ENCODE measurements at regions not wholly inside any gene's neighbourhood (a gene's known extent, or its start where the extent isn't known, plus 50 kb on each side); places are given as distances from the start of the nearest gene placed in this dataset.
"Not testable (repeated sequence)": the region's sequence is repeated elsewhere in the genome, so short reads cannot be mapped to it uniquely, and the experiment has no call there.

GRCh38 chr9:65474891-65475290 is 189.9 kb upstream of the FOXD4L5 start:
- H3K27me3 Mint-ChIP-seq; H3K4me1 ChIP-seq (ENCODE audit: control insufficient read depth in 2 of 2, insufficient read depth in 2 of 2, low read length in 2 of 2); DNase-seq; H3K9ac ChIP-seq (ENCODE audit: low read length); H3K9me3 Mint-ChIP-seq (ENCODE audit: insufficient read depth); H3K27ac ChIP-seq (ENCODE audit: low read length in 2 of 2); H3K36me3 ChIP-seq (replicated peaks in 1 of 2; ENCODE audit: control extremely low read depth in 1 of 2, control insufficient read depth in 1 of 2, extremely low read depth in 1 of 2, insufficient read depth in 2 of 2, low read length in 1 of 2); H3K4me3 ChIP-seq (ENCODE audit: control extremely low read depth in 1 of 5, extremely low read depth in 1 of 5, insufficient read depth in 1 of 5, low read depth in 2 of 5, low read length in 4 of 5); H3K79me2 ChIP-seq (ENCODE audit: control insufficient read depth, insufficient read depth, low read length); H3K4me1 Mint-ChIP-seq; intact Hi-C loops (cut with micrococcal nuclease); H3K27me3 ChIP-seq (replicated peaks in 1 of 4; ENCODE audit: control extremely low read depth in 1 of 4, control insufficient read depth in 3 of 4, insufficient read depth in 4 of 4, low read length in 3 of 4); H3K4me2 ChIP-seq (replicated peaks; ENCODE audit: low read depth, low read length, poor library complexity, severe bottlenecking); H2AFZ ChIP-seq (ENCODE audit: insufficient read depth, low read depth, low read length, poor library complexity, severe bottlenecking); H3K4me3 Mint-ChIP-seq; H4K20me1 ChIP-seq (ENCODE audit: control insufficient read depth, insufficient read depth, low read length, poor library complexity, severe bottlenecking); ATAC-seq (ENCODE audit: low read depth); CTCF ChIA-PET; POLR2A ChIA-PET; H3K27ac Mint-ChIP-seq: not testable (repeated sequence)
- 71% methylated on average over 2 of the region's 7 CpGs for WGBS (ENCODE audit: insufficient coverage)
- peaks cover 0 to 17% (median 0%) of the 10 kb centered on the region in 3 donors for H3K9me3 ChIP-seq (ENCODE audit: control extremely low read depth in 1 of 3, control insufficient read depth in 2 of 3, insufficient read depth in 1 of 3, low read length in 2 of 3)

DNA sequence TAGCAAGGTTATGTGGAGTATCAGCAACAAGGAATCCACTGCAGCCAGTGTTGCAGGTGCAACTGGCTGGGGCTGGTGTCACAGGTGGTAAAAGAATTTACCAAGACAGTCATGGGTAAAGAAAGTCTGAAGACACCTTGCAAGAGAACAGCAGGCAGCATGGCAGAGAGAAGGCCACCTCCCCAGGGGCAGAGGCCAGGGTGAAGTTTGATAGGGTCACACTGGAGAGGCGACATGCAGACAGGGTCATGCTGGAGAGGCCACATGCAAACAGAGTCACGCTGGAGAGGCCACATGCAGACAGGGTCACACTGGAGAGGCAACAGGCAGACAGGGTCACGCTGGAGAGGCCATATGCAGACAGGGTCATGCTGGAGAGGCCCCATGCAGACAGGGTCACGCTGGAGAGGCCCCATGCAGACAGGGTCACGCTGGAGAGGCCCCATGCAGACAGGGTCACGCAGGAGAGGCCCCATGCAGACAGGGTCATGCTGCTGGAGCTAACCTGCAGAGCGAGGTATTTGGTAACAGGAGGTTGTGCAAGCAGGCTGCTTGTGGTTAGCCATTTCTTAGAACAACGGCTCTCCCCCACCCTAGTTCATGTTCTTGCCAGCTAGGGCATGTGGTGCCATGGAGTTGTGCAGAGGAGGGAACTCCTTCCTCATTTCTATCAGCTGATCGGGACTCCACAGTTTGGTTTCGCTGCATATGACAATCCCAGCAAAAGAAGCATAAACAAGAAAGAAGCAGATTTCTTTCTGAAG is 188.2 kb upstream of the FOXD4L5 start:
- DNase-seq; ATAC-seq (ENCODE audit: low read depth); H3K27ac Mint-ChIP-seq; H2AFZ ChIP-seq (ENCODE audit: insufficient read depth, low read depth, low read length, poor library complexity, severe bottlenecking); CTCF ChIA-PET; H3K4me2 ChIP-seq (replicated peaks; ENCODE audit: low read depth, low read length, poor library complexity, severe bottlenecking); H3K4me1 Mint-ChIP-seq; H3K4me3 ChIP-seq (ENCODE audit: control extremely low read depth in 1 of 5, extremely low read depth in 1 of 5, insufficient read depth in 1 of 5, low read depth in 2 of 5, low read length in 4 of 5); H3K4me3 Mint-ChIP-seq; H3K4me1 ChIP-seq (ENCODE audit: control insufficient read depth in 2 of 2, insufficient read depth in 2 of 2, low read length in 2 of 2); H3K27ac ChIP-seq (ENCODE audit: low read length in 2 of 2); POLR2A ChIA-PET; H3K79me2 ChIP-seq (ENCODE audit: control insufficient read depth, insufficient read depth, low read length); H3K36me3 ChIP-seq (replicated peaks in 1 of 2; ENCODE audit: control extremely low read depth in 1 of 2, control insufficient read depth in 1 of 2, extremely low read depth in 1 of 2, insufficient read depth in 2 of 2, low read length in 1 of 2); H4K20me1 ChIP-seq (ENCODE audit: control insufficient read depth, insufficient read depth, low read length, poor library complexity, severe bottlenecking); H3K27me3 ChIP-seq (replicated peaks in 1 of 4; ENCODE audit: control extremely low read depth in 1 of 4, control insufficient read depth in 3 of 4, insufficient read depth in 4 of 4, low read length in 3 of 4); H3K9ac ChIP-seq (ENCODE audit: low read length); intact Hi-C loops (cut with micrococcal nuclease); H3K9me3 Mint-ChIP-seq (ENCODE audit: insufficient read depth); H3K27me3 Mint-ChIP-seq: not testable (repeated sequence)
- 49% methylated on average over 5 of the region's 10 CpGs for WGBS (ENCODE audit: insufficient coverage)
- peaks cover 0 to 20% (median 0%) of the 10 kb centered on the region in 3 donors for H3K9me3 ChIP-seq (ENCODE audit: control extremely low read depth in 1 of 3, control insufficient read depth in 2 of 3, insufficient read depth in 1 of 3, low read length in 2 of 3)

GRCh38 chr9:65471106-65471505 is 186.1 kb upstream of the FOXD4L5 start:
- H3K27ac Mint-ChIP-seq; H3K4me2 ChIP-seq (replicated peaks; ENCODE audit: low read depth, low read length, poor library complexity, severe bottlenecking); DNase-seq; H3K4me3 Mint-ChIP-seq; H3K4me3 ChIP-seq (ENCODE audit: control extremely low read depth in 1 of 5, extremely low read depth in 1 of 5, insufficient read depth in 1 of 5, low read depth in 2 of 5, low read length in 4 of 5); H3K27me3 ChIP-seq (replicated peaks in 1 of 4; ENCODE audit: control extremely low read depth in 1 of 4, control insufficient read depth in 3 of 4, insufficient read depth in 4 of 4, low read length in 3 of 4); H3K9me3 Mint-ChIP-seq (ENCODE audit: insufficient read depth); H3K4me1 Mint-ChIP-seq; H3K27ac ChIP-seq (ENCODE audit: low read length in 2 of 2); ATAC-seq (ENCODE audit: low read depth); H4K20me1 ChIP-seq (ENCODE audit: control insufficient read depth, insufficient read depth, low read length, poor library complexity, severe bottlenecking); H3K27me3 Mint-ChIP-seq; H3K36me3 ChIP-seq (replicated peaks in 1 of 2; ENCODE audit: control extremely low read depth in 1 of 2, control insufficient read depth in 1 of 2, extremely low read depth in 1 of 2, insufficient read depth in 2 of 2, low read length in 1 of 2); CTCF ChIA-PET; H3K79me2 ChIP-seq (ENCODE audit: control insufficient read depth, insufficient read depth, low read length); intact Hi-C loops (cut with micrococcal nuclease); H3K9ac ChIP-seq (ENCODE audit: low read length); H3K4me1 ChIP-seq (ENCODE audit: control insufficient read depth in 2 of 2, insufficient read depth in 2 of 2, low read length in 2 of 2); H2AFZ ChIP-seq (ENCODE audit: insufficient read depth, low read depth, low read length, poor library complexity, severe bottlenecking); POLR2A ChIA-PET: not testable (repeated sequence)
- peaks cover 0 to 20% (median 0%) of the 10 kb centered on the region in 3 donors for H3K9me3 ChIP-seq (ENCODE audit: control extremely low read depth in 1 of 3, control insufficient read depth in 2 of 3, insufficient read depth in 1 of 3, low read length in 2 of 3)
- 100% methylated on average over 4 of the region's 7 CpGs for WGBS (ENCODE audit: insufficient coverage)

- H3K27me3 Mint-ChIP-seq; H3K4me1 ChIP-seq (ENCODE audit: control insufficient read depth in 2 of 2, insufficient read depth in 2 of 2, low read length in 2 of 2); POLR2A ChIA-PET; H3K4me3 Mint-ChIP-seq; H3K4me1 Mint-ChIP-seq; CTCF ChIA-PET; H3K27me3 ChIP-seq (replicated peaks in 1 of 4; ENCODE audit: control extremely low read depth in 1 of 4, control insufficient read depth in 3 of 4, insufficient read depth in 4 of 4, low read length in 3 of 4); H3K9ac ChIP-seq (ENCODE audit: low read length); H3K4me3 ChIP-seq (ENCODE audit: control extremely low read depth in 1 of 5, extremely low read depth in 1 of 5, insufficient read depth in 1 of 5, low read depth in 2 of 5, low read length in 4 of 5); ATAC-seq (ENCODE audit: low read depth); intact Hi-C loops (cut with micrococcal nuclease); H3K27ac Mint-ChIP-seq; H3K36me3 ChIP-seq (replicated peaks in 1 of 2; ENCODE audit: control extremely low read depth in 1 of 2, control insufficient read depth in 1 of 2, extremely low read depth in 1 of 2, insufficient read depth in 2 of 2, low read length in 1 of 2); H3K4me2 ChIP-seq (replicated peaks; ENCODE audit: low read depth, low read length, poor library complexity, severe bottlenecking); H3K27ac ChIP-seq (ENCODE audit: low read length in 2 of 2); H3K79me2 ChIP-seq (ENCODE audit: control insufficient read depth, insufficient read depth, low read length); DNase-seq; H2AFZ ChIP-seq (ENCODE audit: insufficient read depth, low read depth, low read length, poor library complexity, severe bottlenecking); H4K20me1 ChIP-seq (ENCODE audit: control insufficient read depth, insufficient read depth, low read length, poor library complexity, severe bottlenecking): not testable (repeated sequence)
- H3K9me3 Mint-ChIP-seq (ENCODE audit: insufficient read depth) = peaks cover 16% of the 10 kb centered on the region
- H3K9me3 ChIP-seq (ENCODE audit: control extremely low read depth in 1 of 3, control insufficient read depth in 2 of 3, insufficient read depth in 1 of 3, low read length in 2 of 3) = peaks cover 0 to 20% (median 0%) of the 10 kb centered on the region in 3 donors
- WGBS (ENCODE audit: insufficient coverage) = 95% methylated on average over 42 of the region's 55 CpGs
Observed at GRCh38 chr9:65466911-65467734, 182.1 kb upstream of the FOXD4L5 start.

Measured in B cell (primary cell).